ENCODE measurements at regions not wholly inside any gene's neighbourhood (a gene's known extent, or its start where the extent isn't known, plus 50 kb on each side); places are given as distances from the start of the nearest gene placed in this dataset.

- BruUV-seq (replicated peaks) = no TSS peak
- Histone ChIP-seq H3K4me1 (ENCODE audit: insufficient read depth, low read length, poor library complexity, severe bottlenecking) (no peaks in the 10 kb centered on the region), H3K79me2 (ENCODE audit: insufficient read depth, low read depth, low read length) (no peaks in the 10 kb centered on the region), H3K27ac (ENCODE audit: low read depth, low read length, poor library complexity, severe bottlenecking) (no peak overlapping the region), H3K4me3 (ENCODE audit: low read depth, low read length, poor library complexity, severe bottlenecking) (no peak overlapping the region), H3K4me2 (ENCODE audit: low read length) (no peak overlapping the region), H3K9me3 (ENCODE audit: low read length) (no peaks in the 10 kb centered on the region), H3K36me3 (ENCODE audit: insufficient read depth, low read length) (no peaks in the 10 kb centered on the region), H4K20me1 (ENCODE audit: insufficient read depth, low read length) (no peaks in the 10 kb centered on the region), H2AFZ (ENCODE audit: low read length) (no peak overlapping the region), H3K9me2 (ENCODE audit: insufficient read depth, low read length) (no peaks in the 10 kb centered on the region)
- intact Hi-C loops (cut with micrococcal nuclease; ENCODE audit: unreplicated experiment) = no loop called here
- CTCF ChIA-PET (ENCODE audit: unreplicated experiment) = no interaction called here
- POLR2A ChIA-PET = interaction anchor here (0.6 to 2.1 kb wide), 7 partner anchors 9 to 118 kb away, joined by 3 to 5 read pairs (median 4); no protein-coding TSS in a partner anchor
- DNase-seq (ENCODE audit: low spot score) = no peak
- TF ChIP-seq CTCF (conservative IDR thresholded peaks at IDR 0.05; ENCODE audit: low read length) = no peak
- TF ChIP-seq EZH2phosphoT487 (IDR thresholded peaks at IDR 0.05; ENCODE audit: borderline replicate concordance, low read depth, low read length) = no peak
Measured at GRCh38 chr6:56744528-56744927, 101.8 kb upstream of the DST start.

- Histone ChIP-seq H3K9me2 (ENCODE audit: insufficient read depth, low read length) (no peaks in the 10 kb centered on the region), H3K4me1 (ENCODE audit: insufficient read depth, low read length, poor library complexity, severe bottlenecking) (no peaks in the 10 kb centered on the region), H3K4me2 (ENCODE audit: low read length) (no peak overlapping the region), H2AFZ (ENCODE audit: low read length) (no peak overlapping the region), H3K4me3 (ENCODE audit: low read depth, low read length, poor library complexity, severe bottlenecking) (no peak overlapping the region), H3K36me3 (ENCODE audit: insufficient read depth, low read length) (no peaks in the 10 kb centered on the region), H3K79me2 (ENCODE audit: insufficient read depth, low read depth, low read length) (no peaks in the 10 kb centered on the region), H4K20me1 (ENCODE audit: insufficient read depth, low read length) (no peaks in the 10 kb centered on the region), H3K9me3 (ENCODE audit: low read length) (no peaks in the 10 kb centered on the region), H3K27ac (ENCODE audit: low read depth, low read length, poor library complexity, severe bottlenecking) (no peak overlapping the region)
- TF ChIP-seq CTCF (conservative IDR thresholded peaks at IDR 0.05; ENCODE audit: low read length) (no peak), EZH2phosphoT487 (IDR thresholded peaks at IDR 0.05; ENCODE audit: borderline replicate concordance, low read depth, low read length) (no peak)
- DNase-seq (ENCODE audit: low spot score) = no peak
- no TSS peak for BruUV-seq (replicated peaks)
- ChIA-PET POLR2A (no interaction called here), CTCF (ENCODE audit: unreplicated experiment) (no interaction called here)
- intact Hi-C loops (cut with micrococcal nuclease; ENCODE audit: unreplicated experiment) = no loop called here
Measured at GRCh38 chr6:56742122-56742791, 99.6 kb upstream of the DST start.

GRCh38 chr6:56741472-56741871 lies 98.8 kb upstream of the DST start:
- CTCF ChIA-PET (ENCODE audit: unreplicated experiment) = no interaction called here
- no peak for TF ChIP-seq CTCF (conservative IDR thresholded peaks at IDR 0.05; ENCODE audit: low read length)
- TF ChIP-seq EZH2phosphoT487 (IDR thresholded peaks at IDR 0.05; ENCODE audit: borderline replicate concordance, low read depth, low read length) = no peak

More at GRCh38 chr6:56741472-56741871, 98.8 kb upstream of the DST start:
- Histone ChIP-seq H3K79me2 (ENCODE audit: insufficient read depth, low read depth, low read length) (no peaks in the 10 kb centered on the region), H2AFZ (ENCODE audit: low read length) (no peak overlapping the region), H4K20me1 (ENCODE audit: insufficient read depth, low read length) (no peaks in the 10 kb centered on the region), H3K4me2 (ENCODE audit: low read length) (no peak overlapping the region), H3K4me1 (ENCODE audit: insufficient read depth, low read length, poor library complexity, severe bottlenecking) (no peaks in the 10 kb centered on the region), H3K27ac (ENCODE audit: low read depth, low read length, poor library complexity, severe bottlenecking) (no peak overlapping the region), H3K4me3 (ENCODE audit: low read depth, low read length, poor library complexity, severe bottlenecking) (no peak overlapping the region), H3K36me3 (ENCODE audit: insufficient read depth, low read length) (no peaks in the 10 kb centered on the region), H3K9me2 (ENCODE audit: insufficient read depth, low read length) (no peaks in the 10 kb centered on the region), H3K9me3 (ENCODE audit: low read length) (no peaks in the 10 kb centered on the region)
- intact Hi-C loops (cut with micrococcal nuclease; ENCODE audit: unreplicated experiment) = no loop called here
- POLR2A ChIA-PET = no interaction called here
- no TSS peak for BruUV-seq (replicated peaks)
- no peak for DNase-seq (ENCODE audit: low spot score)

Data from OCI-LY7 (cell line).